Fibroblast of skin of abdomen (primary cell): ENCODE measurements at regions not wholly inside any gene's neighbourhood (a gene's known extent, or its start where the extent isn't known, plus 50 kb on each side); places are given as distances from the start of the nearest gene placed in this dataset.
"Not testable (repeated sequence)": the region's sequence is repeated elsewhere in the genome, so short reads cannot be mapped to it uniquely, and the experiment has no call there.

Experiments
- DNase-seq: peaks from one replicate; pipeline ENCODE4 v3.0.0-alpha.2; 2013

- no peak for DNase-seq
Observed at GRCh38 chr3:64388886-64389285, 163.6 kb upstream of the PRICKLE2 start.

DNA sequence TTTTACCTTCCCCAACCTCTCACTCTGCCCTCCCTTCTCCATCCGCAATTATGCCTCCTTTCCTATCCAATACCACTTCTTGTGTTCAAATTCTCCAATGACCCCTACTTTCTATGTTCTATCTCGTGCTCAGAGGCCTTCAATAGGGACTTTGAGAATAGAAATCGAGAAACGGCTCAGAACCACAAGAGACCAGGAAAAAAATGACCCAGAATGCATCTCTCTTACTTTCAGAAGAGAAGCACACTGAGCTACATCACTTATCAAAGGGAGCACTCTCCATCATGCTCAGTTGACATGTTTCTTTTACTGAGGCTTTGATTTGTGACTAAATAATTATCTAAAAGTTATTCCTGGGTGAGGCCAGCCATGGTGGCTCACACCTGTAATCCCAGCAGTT lies 162.4 kb upstream of the PRICKLE2 start:
- no peak for DNase-seq

- no peak for DNase-seq
Observed at GRCh38 chr3:64385277-64385676, 160.0 kb upstream of the PRICKLE2 start.

- no peak for DNase-seq
Observed at GRCh38 chr3:64384561-64384960, 159.3 kb upstream of the PRICKLE2 start.

DNA sequence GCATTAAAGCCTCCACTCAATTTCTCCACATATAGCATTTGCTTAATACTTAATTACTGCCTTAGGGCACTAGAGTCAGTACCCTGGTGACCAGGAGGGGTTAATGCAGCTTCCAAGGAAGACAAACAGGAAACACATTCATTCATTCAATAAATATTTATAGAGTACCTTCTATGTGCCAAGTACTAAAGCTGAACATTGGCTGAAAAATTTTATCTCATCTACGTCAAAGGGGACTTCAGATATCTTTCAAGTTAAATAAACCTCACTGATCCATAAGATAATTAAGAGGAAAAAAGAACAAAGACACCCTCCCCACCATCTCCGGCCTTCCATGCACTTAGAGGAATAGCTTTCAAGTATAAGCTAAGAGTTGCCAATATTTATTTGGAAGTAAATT lies 156.9 kb upstream of the PRICKLE2 start:
- DNase-seq, result no peak

- no peak for DNase-seq
Observed at GRCh38 chr3:64381367-64381766, 156.1 kb upstream of the PRICKLE2 start.

- peak; percentile 46 for DNase-seq
Observed at GRCh38 chr3:64380546-64380945, 155.3 kb upstream of the PRICKLE2 start.

GRCh38 chr3:64379221-64379620 lies 154.0 kb upstream of the PRICKLE2 start:
- DNase-seq, result no peak

- DNase-seq, result no peak
Observed at GRCh38 chr3:64377942-64378341, 152.7 kb upstream of the PRICKLE2 start.

GRCh38 chr3:64375737-64376136 lies 150.5 kb upstream of the PRICKLE2 start:
- DNase-seq, result no peak

- no peak for DNase-seq
Observed at GRCh38 chr3:64369390-64369789, 144.1 kb upstream of the PRICKLE2 start.

DNA sequence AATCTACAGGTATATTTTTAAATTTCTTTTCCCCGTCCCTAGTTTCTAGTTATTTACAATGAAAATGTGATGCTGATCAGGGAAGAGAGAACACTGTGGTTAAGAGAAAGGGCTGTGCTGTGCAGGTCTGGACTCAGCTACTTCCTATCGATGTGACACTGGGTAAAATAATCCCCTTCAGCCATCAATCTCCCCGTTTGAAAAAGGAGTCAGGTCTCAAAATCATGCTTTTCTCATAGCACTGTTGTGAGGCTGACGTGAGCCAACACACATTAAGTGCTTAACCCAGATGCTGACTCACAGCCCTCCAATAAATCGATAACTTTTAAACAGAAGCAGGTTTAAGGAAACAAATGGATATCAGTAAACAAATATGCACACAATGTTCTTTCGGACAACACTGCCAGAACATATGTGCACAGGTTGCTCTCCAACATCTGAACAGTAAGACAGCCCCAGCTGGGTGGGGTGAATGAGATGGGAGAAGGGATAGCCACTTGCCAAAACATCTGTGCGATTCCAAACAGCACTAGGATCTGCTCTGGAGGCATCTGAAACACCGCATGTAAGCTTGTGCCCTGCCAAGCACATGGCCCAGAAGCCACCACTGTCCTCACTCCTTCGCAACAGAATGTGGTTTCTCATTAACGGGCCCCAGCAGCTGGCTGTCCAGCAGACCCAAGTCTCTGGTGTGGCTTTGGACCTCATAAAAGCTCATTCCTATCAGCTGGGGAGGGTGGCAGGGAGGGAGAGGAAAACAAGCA lies 143.2 kb upstream of the PRICKLE2 start:
- no peak for DNase-seq

- DNase-seq, result no peak
Observed at GRCh38 chr3:64365877-64366276, 140.6 kb upstream of the PRICKLE2 start.

DNA sequence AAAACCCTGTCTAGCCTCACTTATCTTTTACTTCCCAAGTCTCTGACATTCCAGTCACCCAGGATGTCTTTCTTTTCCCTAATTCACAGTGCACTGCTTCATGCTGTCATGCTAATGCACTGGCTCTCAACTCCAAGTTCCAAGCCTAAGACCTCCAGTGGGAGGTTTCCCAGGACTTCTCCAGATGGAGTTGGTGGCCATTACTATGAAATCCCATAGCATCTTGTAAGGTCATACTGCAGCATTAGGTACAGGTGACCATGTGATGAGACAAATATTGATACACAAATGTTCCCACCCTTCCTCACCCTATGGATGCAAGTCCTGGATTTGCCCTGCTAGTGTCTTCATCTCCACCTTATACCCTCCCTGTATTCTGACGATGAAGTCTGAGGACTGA lies 138.6 kb upstream of the PRICKLE2 start:
- DNase-seq, result no peak

- DNase-seq, result no peak
Observed at GRCh38 chr3:64361962-64362735, 136.9 kb upstream of the PRICKLE2 start.

DNA sequence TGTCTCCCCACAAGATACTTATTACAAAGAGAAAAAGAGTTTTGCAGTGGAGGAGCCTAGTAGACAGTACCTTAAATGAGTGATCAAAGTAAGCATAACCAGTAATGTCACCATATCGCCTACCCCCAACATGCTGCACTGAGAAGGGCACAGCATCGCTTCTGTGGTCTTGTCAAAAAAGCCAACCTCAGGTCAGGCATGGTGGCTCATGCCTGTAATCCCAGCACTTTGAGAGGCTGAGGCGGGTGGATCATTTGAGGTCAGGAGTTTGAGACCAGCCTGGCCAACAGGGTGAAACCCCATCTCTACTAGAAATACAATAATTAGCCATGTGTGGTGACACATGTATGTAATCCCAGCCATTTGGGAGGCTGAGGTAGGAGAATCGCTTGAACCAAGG lies 135.8 kb upstream of the PRICKLE2 start:
- DNase-seq, result not testable (repeated sequence)

DNA sequence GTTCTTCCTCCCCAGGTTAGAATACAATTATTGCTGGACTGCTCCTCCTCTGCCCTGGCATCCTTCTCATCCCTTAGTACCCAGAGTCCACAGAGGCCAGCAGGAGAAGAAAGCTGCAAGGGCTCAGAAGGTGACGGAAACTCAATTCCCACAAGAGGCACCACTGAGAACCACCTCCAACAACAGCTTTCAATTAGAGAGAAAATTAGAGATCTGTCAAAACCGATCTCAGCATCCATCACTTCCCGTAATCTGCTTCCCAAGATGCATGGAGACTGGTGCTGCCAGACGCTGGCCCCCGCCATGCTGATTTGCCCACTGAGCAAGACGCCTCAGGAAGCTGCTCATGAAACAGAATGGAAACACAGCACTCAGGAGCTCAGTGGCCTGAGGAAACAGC lies 135.0 kb upstream of the PRICKLE2 start:
- DNase-seq, result no peak

DNA sequence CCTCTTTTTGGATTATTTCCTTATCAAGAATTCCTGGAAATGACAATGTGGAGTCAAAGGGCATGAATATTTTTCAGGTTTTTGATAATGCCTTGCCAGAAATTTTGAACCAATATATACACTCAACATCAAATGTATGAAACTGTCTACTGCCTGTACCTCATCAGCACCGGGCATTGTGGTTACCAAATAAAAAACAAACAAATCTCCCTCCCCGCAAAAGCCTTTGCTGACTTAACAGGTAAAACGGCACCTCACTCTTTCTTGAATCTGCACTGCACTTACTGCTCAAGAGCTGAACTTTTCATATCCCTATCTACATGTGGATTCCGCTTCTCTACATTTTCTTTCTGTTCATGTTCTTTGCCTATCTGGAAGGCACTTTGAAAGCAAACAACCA lies 134.5 kb upstream of the PRICKLE2 start:
- DNase-seq, result no peak

GRCh38 chr3:64358853-64359252 lies 133.6 kb upstream of the PRICKLE2 start:
- no peak for DNase-seq

DNA sequence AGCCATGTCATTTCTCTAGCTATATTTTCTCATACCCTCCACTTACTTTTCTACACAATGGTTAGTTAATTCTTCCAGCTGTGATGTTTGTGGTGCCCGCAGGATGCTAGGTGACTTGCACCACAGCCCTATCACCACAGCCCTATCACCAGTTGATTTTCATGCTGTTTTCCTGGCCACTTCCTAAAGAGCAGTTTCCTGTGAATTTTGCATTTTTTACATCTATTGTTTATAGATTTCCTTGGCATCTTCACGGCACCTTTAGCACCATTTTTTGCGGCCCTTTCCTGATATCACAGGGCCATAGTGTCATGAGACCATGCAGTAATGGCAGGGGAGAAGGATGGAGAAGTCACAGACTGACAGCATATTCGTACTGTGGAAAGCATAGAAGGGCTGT lies 132.9 kb upstream of the PRICKLE2 start:
- no peak for DNase-seq

GRCh38 chr3:64357481-64357880 lies 132.2 kb upstream of the PRICKLE2 start:
- no peak for DNase-seq

DNA sequence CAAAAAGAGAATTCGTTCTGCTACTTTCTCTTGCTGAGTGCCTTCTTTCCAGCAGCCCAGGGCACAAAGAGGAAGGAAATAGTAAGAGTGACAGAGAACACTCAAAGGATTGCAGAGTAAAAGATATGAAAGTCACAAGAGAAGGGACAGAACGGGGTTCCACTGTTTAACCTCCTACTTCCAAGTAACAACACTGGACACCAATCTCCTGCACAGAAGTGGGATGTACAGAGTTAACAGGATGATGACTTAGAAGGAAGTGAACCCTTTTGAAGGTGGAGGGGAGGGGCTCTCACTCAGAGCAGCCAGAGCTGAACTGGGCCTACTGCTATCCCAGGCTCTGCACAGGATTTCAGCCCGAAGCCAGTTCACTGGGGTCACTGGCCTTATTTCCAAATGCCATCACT lies 130.1 kb upstream of the PRICKLE2 start:
- DNase-seq, result peak; percentile 33

DNA sequence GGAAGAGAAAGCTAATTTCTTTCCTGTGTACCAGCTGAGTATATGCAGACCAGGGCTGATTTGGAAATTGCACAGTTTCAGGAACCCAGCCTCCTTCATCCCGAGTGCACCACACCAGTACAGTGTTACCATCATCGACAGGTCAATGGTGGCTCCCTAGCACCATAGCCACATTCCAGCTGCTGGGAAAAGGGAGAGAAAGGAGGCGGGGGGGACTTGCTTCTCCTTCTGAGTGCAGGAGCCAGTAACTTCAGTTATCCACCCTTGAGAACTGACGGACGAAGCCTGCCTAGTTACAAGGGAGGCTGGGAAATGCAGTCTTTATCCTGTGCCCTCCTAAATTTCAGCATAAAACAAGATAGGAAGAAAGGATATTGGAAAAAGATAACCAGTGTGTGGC lies 129.7 kb upstream of the PRICKLE2 start:
- DNase-seq, result no peak

- peak; percentile 64 for DNase-seq
Observed at GRCh38 chr3:64354221-64354620, 129.0 kb upstream of the PRICKLE2 start.
